ENCODE measurements at regions not wholly inside any gene's neighbourhood (a gene's known extent, or its start where the extent isn't known, plus 50 kb on each side); places are given as distances from the start of the nearest gene placed in this dataset.

- Histone ChIP-seq H3K4me3 (no peak overlapping the region), H3F3A (ENCODE audit: insufficient read depth, low read depth) (no peaks in the 10 kb centered on the region), H3K79me2 (ENCODE audit: low read depth) (no peaks in the 10 kb centered on the region), H2AFZ (no peak overlapping the region), H4K20me1 (ENCODE audit: insufficient read depth) (no peaks in the 10 kb centered on the region), H3K27ac (no peak overlapping the region), H3K4me2 (no peak overlapping the region), H3K36me3 (ENCODE audit: low read depth) (no peaks in the 10 kb centered on the region), H3K9me3 (ENCODE audit: insufficient read depth, low read depth) (no peaks in the 10 kb centered on the region), H3K4me1 (replicated peaks; ENCODE audit: insufficient read depth) (no peaks in the 10 kb centered on the region), H3K27me3 (ENCODE audit: insufficient read depth, low read depth) (no peaks in the 10 kb centered on the region), H3K9me2 (ENCODE audit: insufficient read depth) (no peaks in the 10 kb centered on the region)
- no TSS peak for BruUV-seq (replicated peaks)
- no peak for DNase-seq
- ChIA-PET POLR2A (ENCODE audit: unreplicated experiment) (no interaction called here), CTCF (no interaction called here)
- intact Hi-C loops (cut with micrococcal nuclease; ENCODE audit: unreplicated experiment) = no loop called here
- TF ChIP-seq CTCF (conservative IDR thresholded peaks at IDR 0.05) (no peak), EZH2 (IDR thresholded peaks at IDR 0.05; ENCODE audit: low read depth) (no peak)
These were observed 1400.7 kb upstream of the ACVR2A start for GRCh38 chr2:146444085-146444484.

GRCh38 chr2:146438246-146438645 lies 1406.6 kb upstream of the ACVR2A start:
- no peaks in the 10 kb centered on the region for H3K79me2 ChIP-seq (ENCODE audit: low read depth)
- H3K4me2 ChIP-seq = no peak overlapping the region
- H3F3A ChIP-seq (ENCODE audit: insufficient read depth, low read depth) = no peaks in the 10 kb centered on the region
- no peaks in the 10 kb centered on the region for H3K27me3 ChIP-seq (ENCODE audit: insufficient read depth, low read depth)
- H2AFZ ChIP-seq = no peak overlapping the region
- no peaks in the 10 kb centered on the region for H3K9me3 ChIP-seq (ENCODE audit: insufficient read depth, low read depth)
- CTCF ChIA-PET = no interaction called here
- POLR2A ChIA-PET (ENCODE audit: unreplicated experiment) = no interaction called here
- no peaks in the 10 kb centered on the region for H3K9me2 ChIP-seq (ENCODE audit: insufficient read depth)
- no peak overlapping the region for H3K27ac ChIP-seq
- H3K4me3 ChIP-seq = no peak overlapping the region
- no peak for DNase-seq
- no peaks in the 10 kb centered on the region for H4K20me1 ChIP-seq (ENCODE audit: insufficient read depth)
- no TSS peak for BruUV-seq (replicated peaks)
- no peaks in the 10 kb centered on the region for H3K36me3 ChIP-seq (ENCODE audit: low read depth)
- intact Hi-C loops (cut with micrococcal nuclease; ENCODE audit: unreplicated experiment) = no loop called here
- H3K4me1 ChIP-seq (replicated peaks; ENCODE audit: insufficient read depth) = no peaks in the 10 kb centered on the region
- TF ChIP-seq EZH2 (IDR thresholded peaks at IDR 0.05; ENCODE audit: low read depth) = no peak
- no peak for TF ChIP-seq CTCF (conservative IDR thresholded peaks at IDR 0.05)

GRCh38 chr2:146437712-146438111 lies 1407.1 kb upstream of the ACVR2A start:
- CTCF ChIA-PET = no interaction called here
- POLR2A ChIA-PET (ENCODE audit: unreplicated experiment) = no interaction called here
- intact Hi-C loops (cut with micrococcal nuclease; ENCODE audit: unreplicated experiment) = no loop called here
- Histone ChIP-seq H3K4me3 (no peak overlapping the region), H3K9me2 (ENCODE audit: insufficient read depth) (no peaks in the 10 kb centered on the region), H3K79me2 (ENCODE audit: low read depth) (no peaks in the 10 kb centered on the region), H3K27ac (no peak overlapping the region), H3K9me3 (ENCODE audit: insufficient read depth, low read depth) (no peaks in the 10 kb centered on the region), H3K27me3 (ENCODE audit: insufficient read depth, low read depth) (no peaks in the 10 kb centered on the region), H3K4me2 (no peak overlapping the region), H4K20me1 (ENCODE audit: insufficient read depth) (no peaks in the 10 kb centered on the region), H3K36me3 (ENCODE audit: low read depth) (no peaks in the 10 kb centered on the region), H3F3A (ENCODE audit: insufficient read depth, low read depth) (no peaks in the 10 kb centered on the region), H2AFZ (no peak overlapping the region), H3K4me1 (replicated peaks; ENCODE audit: insufficient read depth) (no peaks in the 10 kb centered on the region)
- no TSS peak for BruUV-seq (replicated peaks)
- DNase-seq = no peak
- TF ChIP-seq CTCF (conservative IDR thresholded peaks at IDR 0.05) (no peak), EZH2 (IDR thresholded peaks at IDR 0.05; ENCODE audit: low read depth) (no peak)
